Lower leg skin (tissue), 4 donors: ENCODE measurements at regions not wholly inside any gene's neighbourhood (a gene's known extent, or its start where the extent isn't known, plus 50 kb on each side); places are given as distances from the start of the nearest gene placed in this dataset.

Source experiments
- DNase-seq, 2 donors: peaks; one replicate each; pipeline ENCODE4 v3.0.0-alpha.2; 2019; ENCODE audit warnings: low spot score in 2 of 2
- H3K4me3 ChIP-seq: fragments of 200-600 bp; sonication (generic); 2 replicates; pipeline ENCODE4 v1.5.1; 2017; ENCODE audit warnings: mild to moderate bottlenecking, low read depth; ENCODE audit not compliant: poor library complexity, severe bottlenecking
- POLR2A ChIP-seq, 2 donors: fragments of 450-650 bp; IDR thresholded peaks; one replicate each; pipeline ENCODE4 v1.6.1; 2016 to 2017; ENCODE audit warnings: antibody characterized with exemption in 2 of 2, mild to moderate bottlenecking in 1 of 2, moderate library complexity in 1 of 2
- WGBS, 2 donors: methylation state at CpG; one replicate each; pipeline ENCODE4 v1.1.5; 2018; 5-methylcytosine and 5-hydroxymethylcytosine counted together
- intact Hi-C: fragments of 100-400 bp; cut with DNase I; formaldehyde crosslinking; loops from one replicate; pipeline ENCODE4 v1.15.0; 2023; ENCODE audit warnings: low total_unique reads
- TF ChIP-seq, protein P1 (sequence below), 3 donors: fragments of 450-650 bp; IDR thresholded peaks; one replicate each; pipeline ENCODE4 v1.5.1; 2016; ENCODE audit warnings: antibody characterized with exemption in 3 of 3, mild to moderate bottlenecking in 3 of 3, moderate library complexity in 2 of 3

DNA sequence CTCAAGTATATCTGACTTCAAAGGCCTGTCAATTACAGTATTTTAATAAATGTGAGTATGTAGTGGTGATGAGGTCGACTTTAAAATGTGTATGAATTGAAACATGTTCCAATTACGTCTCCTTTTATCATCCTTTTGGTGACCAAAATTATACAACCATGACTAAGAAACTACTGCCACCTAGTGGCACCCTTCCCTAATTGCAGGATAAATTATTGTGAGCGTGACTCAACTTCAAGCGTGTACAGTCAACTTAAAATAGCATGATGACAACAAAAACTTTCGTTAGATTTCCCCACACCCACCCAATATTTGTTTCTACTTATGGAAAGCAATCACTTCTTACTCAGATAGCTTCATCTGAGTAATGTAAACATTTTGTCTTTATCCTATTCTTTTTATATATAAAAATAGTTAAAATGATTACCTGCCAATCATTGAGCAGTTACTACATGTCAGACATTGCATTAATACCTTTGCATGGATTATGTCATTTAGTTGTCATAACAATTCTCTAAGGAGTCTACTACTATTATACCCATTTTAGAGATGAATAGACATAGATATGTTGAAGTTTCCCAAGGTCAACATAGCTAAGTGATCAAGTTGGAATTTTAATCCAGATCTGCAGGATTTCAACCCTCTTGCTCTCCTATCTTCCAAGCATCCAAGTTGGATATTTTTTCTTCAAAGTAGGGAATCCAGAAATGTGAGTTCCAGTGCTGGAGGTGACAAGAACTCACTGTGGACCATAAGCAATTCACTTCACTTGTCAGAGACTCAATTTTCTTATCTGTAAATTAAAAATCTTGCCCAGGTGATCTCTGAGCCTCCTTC, 106.0 kb downstream of the MEX3B start:
- no peak for TF ChIP-seq POLR2A (IDR thresholded peaks at IDR 0.05)
- TF ChIP-seq, protein P1, sequence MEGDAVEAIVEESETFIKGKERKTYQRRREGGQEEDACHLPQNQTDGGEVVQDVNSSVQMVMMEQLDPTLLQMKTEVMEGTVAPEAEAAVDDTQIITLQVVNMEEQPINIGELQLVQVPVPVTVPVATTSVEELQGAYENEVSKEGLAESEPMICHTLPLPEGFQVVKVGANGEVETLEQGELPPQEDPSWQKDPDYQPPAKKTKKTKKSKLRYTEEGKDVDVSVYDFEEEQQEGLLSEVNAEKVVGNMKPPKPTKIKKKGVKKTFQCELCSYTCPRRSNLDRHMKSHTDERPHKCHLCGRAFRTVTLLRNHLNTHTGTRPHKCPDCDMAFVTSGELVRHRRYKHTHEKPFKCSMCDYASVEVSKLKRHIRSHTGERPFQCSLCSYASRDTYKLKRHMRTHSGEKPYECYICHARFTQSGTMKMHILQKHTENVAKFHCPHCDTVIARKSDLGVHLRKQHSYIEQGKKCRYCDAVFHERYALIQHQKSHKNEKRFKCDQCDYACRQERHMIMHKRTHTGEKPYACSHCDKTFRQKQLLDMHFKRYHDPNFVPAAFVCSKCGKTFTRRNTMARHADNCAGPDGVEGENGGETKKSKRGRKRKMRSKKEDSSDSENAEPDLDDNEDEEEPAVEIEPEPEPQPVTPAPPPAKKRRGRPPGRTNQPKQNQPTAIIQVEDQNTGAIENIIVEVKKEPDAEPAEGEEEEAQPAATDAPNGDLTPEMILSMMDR (IDR thresholded peaks at IDR 0.05), result no peak
- 37 to 41% methylated on average over 5 of the region's 5 CpGs for WGBS, 2 donors
- no peak overlapping the region for H3K4me3 ChIP-seq
- no peak for DNase-seq
- intact Hi-C loops, result no loop called here

DNA sequence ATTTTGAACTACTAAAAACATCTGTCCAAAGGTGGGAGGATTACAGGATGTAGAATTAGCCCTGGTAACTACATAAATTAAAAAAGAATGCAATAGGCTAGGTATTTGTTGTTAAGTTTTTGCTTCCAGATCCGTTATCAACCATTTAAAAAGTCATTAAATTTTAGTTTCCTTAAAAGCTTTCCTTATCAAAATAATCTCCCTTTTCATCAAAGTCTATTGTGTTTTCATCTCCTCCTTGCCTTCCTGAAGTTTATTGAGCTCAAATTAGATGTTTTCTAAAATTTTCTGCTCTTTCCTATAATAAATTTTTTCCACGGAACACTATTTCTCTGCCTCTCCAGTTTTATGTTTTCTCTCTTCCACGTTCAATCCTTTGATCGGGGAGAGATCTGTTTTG, 108.6 kb downstream of the MEX3B start:
- no peak for TF ChIP-seq POLR2A (IDR thresholded peaks at IDR 0.05)
- TF ChIP-seq, protein P1 (IDR thresholded peaks at IDR 0.05), result no peak
- H3K4me3 ChIP-seq, result no peak overlapping the region
- 56 to 60% methylated on average over 4 of the region's 4 CpGs for WGBS, 2 donors
- intact Hi-C loops, result no loop called here
- no peak for DNase-seq

DNA sequence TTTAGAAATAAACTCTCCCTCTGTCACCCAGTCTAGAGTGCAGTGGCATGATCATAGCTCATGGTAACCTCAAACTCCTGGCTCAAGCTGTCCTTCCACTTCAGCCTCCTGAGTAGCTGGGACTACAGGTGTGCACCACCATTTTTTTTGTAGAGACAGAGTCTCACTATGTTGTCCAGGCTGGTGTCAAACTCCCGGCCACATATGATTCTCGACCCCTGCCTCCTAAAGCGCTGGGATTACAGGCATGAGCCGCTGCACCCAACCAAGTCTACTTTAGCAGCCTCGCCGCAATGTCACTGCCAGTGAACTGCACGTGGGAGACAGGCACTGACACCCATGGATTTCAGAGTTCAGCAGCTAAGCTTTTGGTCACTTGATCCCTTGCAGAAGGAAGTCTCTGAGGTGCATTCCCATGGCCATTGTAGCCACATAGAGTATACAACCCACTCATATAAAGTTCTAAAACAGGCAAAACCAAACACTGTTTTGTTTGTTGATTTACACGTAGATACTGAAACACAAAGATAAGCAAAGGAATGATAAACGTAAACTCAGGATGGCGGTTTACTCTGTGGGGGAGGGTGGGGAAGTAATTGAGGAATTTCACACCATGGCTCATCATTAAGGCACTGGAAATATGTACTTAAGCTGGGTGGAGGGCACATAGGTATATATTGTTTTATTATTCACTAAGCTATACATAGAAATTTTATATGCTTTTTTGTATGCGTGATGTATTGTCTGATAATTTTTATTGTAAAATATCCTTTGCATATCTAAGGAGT, 115.0 kb downstream of the MEX3B start:
- 86 to 88% methylated on average over 11 of the region's 11 CpGs for WGBS, 2 donors
- TF ChIP-seq, protein P1 (IDR thresholded peaks at IDR 0.05), result no peak
- no peak for TF ChIP-seq POLR2A (IDR thresholded peaks at IDR 0.05)
- DNase-seq, result no peak
- intact Hi-C loops, result no loop called here
- H3K4me3 ChIP-seq, result no peak overlapping the region

DNA sequence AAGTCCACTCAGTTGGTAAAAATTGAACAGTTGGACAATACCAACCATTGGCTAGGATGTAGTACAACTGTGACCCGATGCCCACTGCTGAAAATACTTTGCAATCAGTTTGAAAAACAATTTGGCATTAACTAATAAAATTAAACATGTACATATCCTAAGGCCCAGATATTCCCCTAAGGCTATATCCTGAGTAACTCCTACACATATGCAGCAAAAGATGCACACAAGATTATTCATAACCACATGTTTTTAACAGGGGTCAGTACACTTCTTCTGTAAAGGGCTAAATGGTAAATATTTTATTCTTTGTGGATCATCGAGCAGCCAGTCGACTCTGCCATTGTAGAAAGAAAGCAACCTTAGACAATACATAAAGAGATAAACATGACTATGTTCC, 116.3 kb downstream of the MEX3B start:
- DNase-seq, result no peak
- 86 to 89% methylated on average over 3 of the region's 3 CpGs for WGBS, 2 donors
- intact Hi-C loops, result no loop called here
- H3K4me3 ChIP-seq, result no peak overlapping the region
- TF ChIP-seq, protein P1 (IDR thresholded peaks at IDR 0.05), result no peak
- TF ChIP-seq POLR2A (IDR thresholded peaks at IDR 0.05), result no peak

DNA sequence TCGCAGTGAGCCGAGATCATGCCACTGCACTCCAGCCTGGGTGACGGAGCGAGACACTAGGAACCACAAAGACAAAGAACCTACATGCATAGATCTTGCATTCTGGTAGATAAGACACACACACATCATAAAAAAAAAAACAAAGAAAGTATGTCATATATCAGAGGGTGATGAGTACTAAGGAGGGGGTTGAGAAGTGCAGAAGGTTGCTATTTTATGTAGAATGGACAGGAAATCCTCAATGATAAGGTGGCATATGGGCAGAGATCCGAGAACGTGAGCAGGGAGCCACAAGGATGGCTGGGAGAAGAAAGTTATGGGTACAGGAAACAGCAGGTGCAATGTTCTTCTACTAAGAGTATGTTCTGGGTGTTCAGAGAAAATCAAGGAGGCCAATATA, 118.8 kb downstream of the MEX3B start:
- TF ChIP-seq POLR2A (IDR thresholded peaks at IDR 0.05), result no peak
- TF ChIP-seq, protein P1 (IDR thresholded peaks at IDR 0.05), result no peak
- intact Hi-C loops, result no loop called here
- 94 to 96% methylated on average over 6 of the region's 6 CpGs for whole genome bisulfite sequencing, 2 donors
- no peak for DNase-seq
- no peak overlapping the region for H3K4me3 ChIP-seq
